H1 (cell line): ENCODE measurements at regions not wholly inside any gene's neighbourhood (a gene's known extent, or its start where the extent isn't known, plus 50 kb on each side); places are given as distances from the start of the nearest gene placed in this dataset.

Source experiments
- BRCA1 ChIP-seq: IDR thresholded peaks from 2 replicates; pipeline ENCODE4 v1.6.1; 2012; ENCODE audit warnings: low read depth, low read length, improper control_type of control experiment
- JUND ChIP-seq: IDR thresholded peaks from 2 replicates; pipeline ENCODE4 v1.6.1; 2011; ENCODE audit warnings: mild to moderate bottlenecking, improper control_type of control experiment, low read length
- KDM5A ChIP-seq: fragments of 200-600 bp; IDR thresholded peaks from 2 replicates; pipeline ENCODE4 v1.7.1; 2012; ENCODE audit warnings: mild to moderate bottlenecking, low read length, inconsistent platforms, mixed read lengths
- MAX ChIP-seq: IDR thresholded peaks from 2 replicates; pipeline ENCODE4 v1.6.1; 2012; ENCODE audit warnings: inconsistent platforms
- POLR2A ChIP-seq, 2 experiments: IDR thresholded peaks; 1 replicate in 1 of 2; 2 replicates in 1 of 2; pipeline ENCODE4 v1.6.1; 2011; ENCODE audit warnings: low read depth in 2 of 2, low read length in 2 of 2, mild to moderate bottlenecking in 2 of 2; ENCODE audit errors: control extremely low read depth in 1 of 2
- POU5F1 ChIP-seq: IDR thresholded peaks from 2 replicates; pipeline ENCODE4 v1.6.1; 2011; ENCODE audit warnings: low read depth, mild to moderate bottlenecking, low read length, moderate library complexity
- RAD21 ChIP-seq, 2 experiments: IDR thresholded peaks in 1 of 2; conservative IDR thresholded peaks in 1 of 2; 2 replicates each; pipeline ENCODE4 v1.6.1; 2011; ENCODE audit warnings: low read depth in 2 of 2, low read length in 2 of 2, improper control_type of control experiment in 1 of 2, inconsistent platforms in 1 of 2, mild to moderate bottlenecking in 1 of 2, moderate library complexity in 1 of 2
- RNF2 ChIP-seq: fragments of 200-900, 300-1000 bp; sonication (generic); IDR thresholded peaks from 2 replicates; pipeline ENCODE4 v1.7.1; 2016; ENCODE audit warnings: borderline replicate concordance, low read depth, mild to moderate bottlenecking, antibody characterized with exemption, low read length; ENCODE audit not compliant: poor library complexity, severe bottlenecking; ENCODE audit errors: missing control alignments
- RXRA ChIP-seq: IDR thresholded peaks from 2 replicates; pipeline ENCODE4 v1.6.1; 2011; ENCODE audit warnings: low read depth, mild to moderate bottlenecking, low read length, moderate library complexity; ENCODE audit not compliant: insufficient read depth
- SIN3A ChIP-seq, 2 experiments: IDR thresholded peaks in 1 of 2; conservative IDR thresholded peaks in 1 of 2; 2 replicates each; pipeline ENCODE4 v1.6.1; 2011 to 2012; ENCODE audit warnings: low read length in 2 of 2, improper control_type of control experiment in 1 of 2, low read depth in 1 of 2, mild to moderate bottlenecking in 1 of 2
- SIRT6 ChIP-seq: IDR thresholded peaks from one replicate; pipeline ENCODE4 v1.7.1; 2012; ENCODE audit warnings: low read length, inconsistent platforms
- SP1 ChIP-seq: IDR thresholded peaks from 2 replicates; pipeline ENCODE4 v1.6.1; 2011; ENCODE audit warnings: low read depth, low read length
- microRNA-seq, 2 experiments: library from miRNA; unstranded; fragments of <30 nt; microRNA quantifications; one replicate each; pipeline versions ENCODE4 to v1.2.0, GENCODE V29; 2016 to 2020; ENCODE audit warnings: borderline microRNAs expressed in 2 of 2, borderline number of aligned reads in 2 of 2, borderline replicate concordance in 1 of 2

DNA sequence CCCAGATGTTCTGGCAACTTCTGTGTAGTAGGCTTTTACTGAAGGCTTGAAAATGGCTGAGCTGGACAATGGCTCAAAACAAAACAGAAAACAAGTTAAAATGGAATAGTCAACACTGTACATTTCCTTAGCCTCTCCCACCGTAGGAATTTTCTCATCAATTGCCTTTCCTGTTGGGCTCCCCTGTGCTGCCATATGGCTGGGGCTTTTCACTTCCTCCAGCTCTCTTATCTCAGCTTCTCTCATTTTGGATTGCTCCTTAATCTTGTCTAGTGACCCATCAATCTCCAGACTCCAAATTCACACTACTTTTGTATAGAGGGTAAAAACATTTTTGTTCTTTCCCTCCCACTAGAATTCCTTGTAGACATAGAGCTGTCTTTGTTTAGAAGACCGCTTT lies 50.4 kb upstream of the RPH3A start (continued):
- no peak for TF ChIP-seq JUND
- no peak for TF ChIP-seq RNF2
- no peak for TF ChIP-seq SP1
- no peak for TF ChIP-seq BRCA1
- TF ChIP-seq RXRA: no peak
- TF ChIP-seq POU5F1: no peak
- TF ChIP-seq KDM5A: no peak
- no peak for TF ChIP-seq SIN3A (conservative IDR thresholded peaks at IDR 0.05 in 1 of 2, IDR thresholded peaks at IDR 0.05 in 1 of 2; ENCODE audit: low read depth in 1 of 2, low read length in 2 of 2)
- no peak for TF ChIP-seq MAX
- no peak for TF ChIP-seq POLR2A (IDR thresholded peaks at IDR 0.05; ENCODE audit: control extremely low read depth in 1 of 2, low read depth in 2 of 2, low read length in 2 of 2)
- TF ChIP-seq RAD21 (IDR thresholded peaks at IDR 0.05 in 1 of 2, conservative IDR thresholded peaks at IDR 0.05 in 1 of 2; ENCODE audit: low read depth in 2 of 2, low read length in 2 of 2): no peak
- TF ChIP-seq SIRT6: no peak

Small RNA genes in the stretch of these regions (microRNA-seq; reads per million reads assigned to microRNA genes)
- gene MIR1302-1: 0 reads per million in 2 experiments
